HG03571 (cell line): ENCODE measurements at regions not wholly inside any gene's neighbourhood (a gene's known extent, or its start where the extent isn't known, plus 50 kb on each side); places are given as distances from the start of the nearest gene placed in this dataset.

Source experiments
- ATAC-seq: cut with Tn5 transposase; IDR thresholded peaks from one replicate; pipeline ENCODE4 v1.9.1; 2021; ENCODE audit not compliant: unreplicated experiment

- no peak for ATAC-seq
Measured at GRCh38 chr3:27861046-27862036, 139.2 kb upstream of the EOMES start.

GRCh38 chr3:27865731-27866130, 143.6 kb upstream of the EOMES start:
- no peak for ATAC-seq

GRCh38 chr3:27869152-27869551, 147.0 kb upstream of the EOMES start:
- no peak for ATAC-seq

- ATAC-seq, result no peak
Measured at GRCh38 chr3:27877061-27878013, 155.2 kb upstream of the EOMES start.

- ATAC-seq, result no peak
Measured at GRCh38 chr3:27878014-27878383, 155.9 kb upstream of the EOMES start.

- ATAC-seq, result peak; percentile 44
Measured at GRCh38 chr3:27880969-27881892, 159.1 kb upstream of the EOMES start.

- ATAC-seq, result no peak
Measured at GRCh38 chr3:27883266-27883665, 161.1 kb upstream of the EOMES start.

- ATAC-seq, result no peak
Measured at GRCh38 chr3:27885641-27886040, 163.5 kb upstream of the EOMES start.

- ATAC-seq, result no peak
Measured at GRCh38 chr3:27888562-27888961, 166.4 kb upstream of the EOMES start.

GRCh38 chr3:27889745-27890144, 167.6 kb upstream of the EOMES start:
- no peak for ATAC-seq

GRCh38 chr3:27900316-27900715, 178.2 kb upstream of the EOMES start:
- ATAC-seq, result no peak

GRCh38 chr3:27903446-27903845, 181.3 kb upstream of the EOMES start:
- no peak for ATAC-seq

- no peak for ATAC-seq
Measured at GRCh38 chr3:27905625-27906024, 183.5 kb upstream of the EOMES start.

- ATAC-seq, result no peak
Measured at GRCh38 chr3:27907148-27907547, 185.0 kb upstream of the EOMES start.

- ATAC-seq, result no peak
Measured at GRCh38 chr3:27907929-27908328, 185.8 kb upstream of the EOMES start.

- ATAC-seq, result no peak
Measured at GRCh38 chr3:27910456-27910855, 188.3 kb upstream of the EOMES start.

GRCh38 chr3:27914199-27914598, 192.1 kb upstream of the EOMES start:
- no peak for ATAC-seq

GRCh38 chr3:27923349-27924068, 201.4 kb upstream of the EOMES start:
- no peak for ATAC-seq

- no peak for ATAC-seq
Measured at GRCh38 chr3:27927882-27928281, 205.8 kb upstream of the EOMES start.

GRCh38 chr3:27930052-27930602, 208.0 kb upstream of the EOMES start:
- ATAC-seq, result no peak
